ENCODE measurements at regions not wholly inside any gene's neighbourhood (a gene's known extent, or its start where the extent isn't known, plus 50 kb on each side); places are given as distances from the start of the nearest gene placed in this dataset.
"Not testable (repeated sequence)": the region's sequence is repeated elsewhere in the genome, so short reads cannot be mapped to it uniquely, and the experiment has no call there.

- WGBS, 2 donors: 38 to 54% methylated on average over 2 of the region's 2 CpGs
- peaks cover 0 to 50% (median 0%) of the 10 kb centered on the region in 4 donors for H3K27me3 ChIP-seq
- no peak for DNase-seq
- no peaks in the 10 kb centered on the region for H3K4me1 ChIP-seq
- H3K9me3 ChIP-seq: no peaks in the 10 kb centered on the region
- H3K36me3 ChIP-seq: no peaks in the 10 kb centered on the region
- H3K4me3 ChIP-seq: no peak overlapping the region
- TF ChIP-seq POLR2A (IDR thresholded peaks at IDR 0.05) (no peak), CTCF (IDR thresholded peaks at IDR 0.05) (no peak)
- no peak overlapping the region for H3K27ac ChIP-seq
- intact Hi-C loops (cut with DNase I): no loop called here
These were observed 61.7 kb upstream of the LYZL1 start for GRCh38 chr10:29227201-29227600.

DNA sequence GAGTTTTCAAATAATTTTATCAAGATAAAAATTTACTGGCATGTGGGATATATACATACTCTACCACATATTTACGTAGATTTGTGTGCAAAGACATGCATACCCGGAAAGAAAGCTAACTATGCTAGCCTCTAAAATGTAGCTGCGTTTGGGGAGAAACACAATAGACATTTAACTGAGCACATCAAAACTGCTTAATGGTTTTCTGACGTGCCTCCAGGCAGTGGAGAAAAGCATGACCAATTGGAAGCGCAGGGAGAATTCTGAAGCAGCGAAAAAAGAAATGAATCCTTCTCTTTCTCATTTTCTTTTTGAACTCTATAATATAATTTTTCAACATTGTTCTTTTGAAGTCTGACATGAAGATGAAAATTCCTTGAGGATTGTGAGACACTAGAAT is 60.3 kb upstream of the LYZL1 start:
- H3K36me3 ChIP-seq: no peaks in the 10 kb centered on the region
- no peak overlapping the region for H3K4me3 ChIP-seq
- TF ChIP-seq POLR2A (IDR thresholded peaks at IDR 0.05) (no peak), CTCF (IDR thresholded peaks at IDR 0.05) (no peak)
- H3K27ac ChIP-seq: no peak overlapping the region
- intact Hi-C loops (cut with DNase I): no loop called here
- no peak for DNase-seq
- 46 to 58% methylated on average over 6 of the region's 6 CpGs for WGBS, 2 donors
- no peaks in the 10 kb centered on the region for H3K9me3 ChIP-seq
- H3K27me3 ChIP-seq: peaks cover 0 to 37% (median 0%) of the 10 kb centered on the region in 4 donors
- no peaks in the 10 kb centered on the region for H3K4me1 ChIP-seq

GRCh38 chr10:29229258-29229705 is 59.6 kb upstream of the LYZL1 start:
- Histone ChIP-seq H3K27ac (no peak overlapping the region), H3K27me3 (peaks cover 0 to 30% (median 0%) of the 10 kb centered on the region in 4 donors), H3K4me3 (no peak overlapping the region), H3K36me3 (no peaks in the 10 kb centered on the region), H3K4me1 (no peaks in the 10 kb centered on the region), H3K9me3 (no peaks in the 10 kb centered on the region)
- WGBS, 2 donors: 87 to 88% methylated on average over 3 to 11 of the region's 15 CpGs
- TF ChIP-seq CTCF (IDR thresholded peaks at IDR 0.05) (no peak), POLR2A (IDR thresholded peaks at IDR 0.05) (no peak)
- DNase-seq: no peak
- intact Hi-C loops (cut with DNase I): no loop called here

- H3K27me3 ChIP-seq: peaks cover 0 to 12% (median 0%) of the 10 kb centered on the region in 4 donors
- 86 to 90% methylated on average over 12 of the region's 13 CpGs for WGBS, 2 donors
- H3K27ac ChIP-seq; intact Hi-C loops (cut with DNase I); H3K9me3 ChIP-seq; H3K36me3 ChIP-seq; H3K4me3 ChIP-seq; H3K4me1 ChIP-seq; DNase-seq: not testable (repeated sequence)
These were observed 52.0 kb upstream of the LYZL1 start for GRCh38 chr10:29236910-29237309.

DNA sequence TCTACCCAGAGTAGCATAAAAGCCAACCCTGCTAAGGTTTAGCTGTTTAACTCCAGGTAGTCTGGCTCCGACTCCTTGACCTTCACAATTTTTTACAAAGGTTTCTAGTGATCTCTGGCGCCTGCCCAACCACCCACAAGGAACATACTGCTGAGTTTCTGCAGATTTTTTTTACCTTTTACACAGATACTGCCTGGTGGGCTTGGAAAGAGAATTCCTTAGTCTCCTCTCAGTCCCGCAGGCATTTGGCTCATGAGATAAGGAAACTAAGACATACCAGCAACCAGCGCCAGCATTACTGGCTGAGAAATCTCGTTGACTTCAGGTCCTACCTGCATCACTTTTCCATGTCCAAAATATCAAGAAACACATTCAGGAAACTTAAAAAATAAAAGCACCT is 51.1 kb upstream of the LYZL1 start:
- H3K4me3 ChIP-seq: no peak overlapping the region
- peaks cover 0 to 12% (median 0%) of the 10 kb centered on the region in 4 donors for H3K27me3 ChIP-seq
- WGBS, 2 donors: 42 to 58% methylated on average over 4 to 5 of the region's 5 CpGs
- intact Hi-C loops (cut with DNase I): no loop called here
- TF ChIP-seq CTCF (IDR thresholded peaks at IDR 0.05): no peak
- TF ChIP-seq POLR2A (IDR thresholded peaks at IDR 0.05): no peak
- H3K36me3 ChIP-seq: no peaks in the 10 kb centered on the region
- H3K9me3 ChIP-seq: no peaks in the 10 kb centered on the region
- no peak overlapping the region for H3K27ac ChIP-seq
- no peaks in the 10 kb centered on the region for H3K4me1 ChIP-seq
- DNase-seq: no peak

DNA sequence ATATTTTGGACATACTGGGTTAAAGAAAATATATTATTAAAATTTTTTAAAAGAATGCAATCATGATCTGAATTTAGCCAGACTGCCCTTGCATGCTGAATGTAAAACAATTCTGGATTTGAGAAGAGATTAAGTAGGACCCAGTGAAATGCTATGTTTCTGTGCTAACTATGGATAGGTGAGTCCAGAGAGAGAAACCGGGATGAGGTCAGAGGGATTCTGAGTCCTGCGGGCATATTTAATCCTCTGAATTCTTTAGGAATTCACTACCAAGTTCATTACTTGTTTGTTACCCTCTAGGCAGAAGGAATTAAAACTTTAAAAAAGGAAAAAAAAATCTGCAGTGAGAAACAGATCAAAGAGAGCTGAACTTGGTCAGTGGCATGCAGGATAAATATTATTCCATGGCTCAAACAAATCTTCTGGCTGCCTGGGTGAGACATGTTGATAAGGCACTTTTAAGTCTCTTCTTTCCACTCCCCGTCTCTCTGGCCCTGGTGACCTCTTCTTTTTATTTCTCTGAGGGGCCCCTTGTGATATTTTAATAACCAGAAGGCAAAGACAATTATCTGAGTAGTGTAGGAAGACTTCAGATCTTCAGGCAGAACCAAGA is 50.2 kb upstream of the LYZL1 start:
- TF ChIP-seq CTCF (IDR thresholded peaks at IDR 0.05) (no peak), POLR2A (IDR thresholded peaks at IDR 0.05) (no peak)
- Histone ChIP-seq H3K4me1 (no peaks in the 10 kb centered on the region), H3K27ac (no peak overlapping the region), H3K36me3 (no peaks in the 10 kb centered on the region), H3K27me3 (peaks cover 0 to 12% (median 0%) of the 10 kb centered on the region in 4 donors), H3K4me3 (no peak overlapping the region), H3K9me3 (no peaks in the 10 kb centered on the region)
- 23 to 26% methylated on average over 3 of the region's 3 CpGs for WGBS, 2 donors
- DNase-seq: no peak
- intact Hi-C loops (cut with DNase I): no loop called here

Data from esophagus squamous epithelium (tissue), 5 donors.